A549 (cell line): ENCODE measurements at regions not wholly inside any gene's neighbourhood (a gene's known extent, or its start where the extent isn't known, plus 50 kb on each side); places are given as distances from the start of the nearest gene placed in this dataset.
"Not testable (repeated sequence)": the region's sequence is repeated elsewhere in the genome, so short reads cannot be mapped to it uniquely, and the experiment has no call there.

Experiments
- BHLHE40 ChIP-seq: IDR thresholded peaks from 2 replicates; pipeline ENCODE4 v1.6.1; 2012; ENCODE audit warnings: low read depth, low read length, inconsistent platforms
- EP300 ChIP-seq, 2 experiments: fragments of >200 bp; sonication (Bioruptor Twin); formaldehyde crosslinking; IDR thresholded peaks; 2 replicates in 1 of 2; 3 replicates in 1 of 2; pipeline ENCODE4 v1.6.1; 2016 to 2017
- FOSB ChIP-seq: fragments of 250-450 bp; sonication (Bioruptor Pico); IDR thresholded peaks from 2 replicates; pipeline ENCODE4 v1.5.0; 2020; ENCODE audit warnings: mild to moderate bottlenecking, moderate library complexity
- MAFK ChIP-seq: fragments of 450-650 bp; IDR thresholded peaks from 2 replicates; pipeline ENCODE4 v1.6.1; 2014; ENCODE audit not compliant: partially characterized antibody
- TF ChIP-seq, protein P1 (sequence below): fragments of >200 bp; sonication (Bioruptor Twin); formaldehyde crosslinking; IDR thresholded peaks from 3 replicates; pipeline ENCODE4 v1.5.1; 2016

DNA sequence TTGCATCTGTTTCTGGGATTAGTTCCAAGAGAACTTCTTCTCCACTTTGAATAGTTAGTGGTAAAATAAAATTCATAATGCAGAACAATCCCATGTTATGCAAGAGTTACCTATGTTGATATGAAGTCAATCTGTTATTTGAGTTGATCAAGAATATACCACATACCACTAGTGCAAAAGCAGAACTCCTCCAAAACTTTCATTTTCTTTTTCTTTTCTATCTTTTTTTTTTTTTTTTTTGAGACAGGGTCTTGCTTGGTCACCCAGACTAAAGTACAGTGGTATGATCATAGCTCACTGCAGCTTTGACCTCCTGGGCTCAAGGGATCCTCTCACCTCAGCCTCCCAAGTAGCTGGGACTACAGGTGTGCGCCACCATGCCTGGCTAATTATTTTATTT is 78.8 kb upstream of the UMPS start:
- TF ChIP-seq BHLHE40; MAFK; FOSB (CRISPR knock-in tag); EP300 (IDR thresholded peaks at IDR 0.05): not testable (repeated sequence)
- TF ChIP-seq, protein P1, sequence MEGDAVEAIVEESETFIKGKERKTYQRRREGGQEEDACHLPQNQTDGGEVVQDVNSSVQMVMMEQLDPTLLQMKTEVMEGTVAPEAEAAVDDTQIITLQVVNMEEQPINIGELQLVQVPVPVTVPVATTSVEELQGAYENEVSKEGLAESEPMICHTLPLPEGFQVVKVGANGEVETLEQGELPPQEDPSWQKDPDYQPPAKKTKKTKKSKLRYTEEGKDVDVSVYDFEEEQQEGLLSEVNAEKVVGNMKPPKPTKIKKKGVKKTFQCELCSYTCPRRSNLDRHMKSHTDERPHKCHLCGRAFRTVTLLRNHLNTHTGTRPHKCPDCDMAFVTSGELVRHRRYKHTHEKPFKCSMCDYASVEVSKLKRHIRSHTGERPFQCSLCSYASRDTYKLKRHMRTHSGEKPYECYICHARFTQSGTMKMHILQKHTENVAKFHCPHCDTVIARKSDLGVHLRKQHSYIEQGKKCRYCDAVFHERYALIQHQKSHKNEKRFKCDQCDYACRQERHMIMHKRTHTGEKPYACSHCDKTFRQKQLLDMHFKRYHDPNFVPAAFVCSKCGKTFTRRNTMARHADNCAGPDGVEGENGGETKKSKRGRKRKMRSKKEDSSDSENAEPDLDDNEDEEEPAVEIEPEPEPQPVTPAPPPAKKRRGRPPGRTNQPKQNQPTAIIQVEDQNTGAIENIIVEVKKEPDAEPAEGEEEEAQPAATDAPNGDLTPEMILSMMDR, result not testable (repeated sequence)
